PC-9 (cell line): ENCODE measurements at regions not wholly inside any gene's neighbourhood (a gene's known extent, or its start where the extent isn't known, plus 50 kb on each side); places are given as distances from the start of the nearest gene placed in this dataset.

Experiments
- EZH2 ChIP-seq: fragments of 200-600 bp; sonication (generic); IDR thresholded peaks from 2 replicates; pipeline ENCODE4 v1.8.0; 2017; ENCODE audit warnings: antibody characterized with exemption, low read depth
- TF ChIP-seq, protein P1 (sequence below): fragments of 200-600 bp; sonication (generic); conservative IDR thresholded peaks from 2 replicates; pipeline ENCODE4 v1.6.1; 2017; ENCODE audit warnings: mixed run types, antibody characterized with exemption, mild to moderate bottlenecking, moderate library complexity

DNA sequence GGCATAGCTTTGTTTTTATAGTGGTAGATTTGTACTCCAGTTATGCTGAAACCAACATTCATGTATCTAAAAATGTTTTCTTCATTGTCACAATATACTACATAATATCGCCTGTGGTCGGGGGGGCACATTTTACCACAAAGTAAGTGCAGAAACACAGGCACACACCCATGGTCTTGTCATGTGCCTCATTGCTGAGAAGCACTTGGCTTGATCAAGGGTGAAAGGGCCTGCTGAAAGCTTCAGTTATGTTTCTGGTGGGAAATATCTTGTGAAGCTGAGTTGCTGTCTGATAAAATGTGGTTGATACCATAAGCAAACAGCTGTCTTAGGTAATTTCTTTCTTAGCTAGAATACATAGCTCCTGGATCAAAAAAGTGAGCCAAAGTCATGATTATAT lies 393.1 kb downstream of the MAN2A1 start:
- TF ChIP-seq, protein P1, sequence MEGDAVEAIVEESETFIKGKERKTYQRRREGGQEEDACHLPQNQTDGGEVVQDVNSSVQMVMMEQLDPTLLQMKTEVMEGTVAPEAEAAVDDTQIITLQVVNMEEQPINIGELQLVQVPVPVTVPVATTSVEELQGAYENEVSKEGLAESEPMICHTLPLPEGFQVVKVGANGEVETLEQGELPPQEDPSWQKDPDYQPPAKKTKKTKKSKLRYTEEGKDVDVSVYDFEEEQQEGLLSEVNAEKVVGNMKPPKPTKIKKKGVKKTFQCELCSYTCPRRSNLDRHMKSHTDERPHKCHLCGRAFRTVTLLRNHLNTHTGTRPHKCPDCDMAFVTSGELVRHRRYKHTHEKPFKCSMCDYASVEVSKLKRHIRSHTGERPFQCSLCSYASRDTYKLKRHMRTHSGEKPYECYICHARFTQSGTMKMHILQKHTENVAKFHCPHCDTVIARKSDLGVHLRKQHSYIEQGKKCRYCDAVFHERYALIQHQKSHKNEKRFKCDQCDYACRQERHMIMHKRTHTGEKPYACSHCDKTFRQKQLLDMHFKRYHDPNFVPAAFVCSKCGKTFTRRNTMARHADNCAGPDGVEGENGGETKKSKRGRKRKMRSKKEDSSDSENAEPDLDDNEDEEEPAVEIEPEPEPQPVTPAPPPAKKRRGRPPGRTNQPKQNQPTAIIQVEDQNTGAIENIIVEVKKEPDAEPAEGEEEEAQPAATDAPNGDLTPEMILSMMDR: no peak
- no peak for TF ChIP-seq EZH2
